ENCODE measurements at regions not wholly inside any gene's neighbourhood (a gene's known extent, or its start where the extent isn't known, plus 50 kb on each side); places are given as distances from the start of the nearest gene placed in this dataset.

GRCh38 chr15:29208836-29209235, 60.8 kb downstream of the NSMCE3 start:
- Histone ChIP-seq H3K4me3 (no peak overlapping the region), H3K36me3 (ENCODE audit: control insufficient read depth in 4 of 4, insufficient read depth in 4 of 4, low read length in 4 of 4) (no peaks in the 10 kb centered on the region), H3K9me3 (ENCODE audit: control insufficient read depth in 4 of 4, insufficient read depth in 3 of 4, low read length in 3 of 4) (peaks cover 0 to 5% (median 0%) of the 10 kb centered on the region in 4 donors), H3K9ac (ENCODE audit: insufficient read depth in 1 of 2, low read length in 2 of 2) (no peak overlapping the region), H3K27me3 (ENCODE audit: control insufficient read depth in 3 of 3, insufficient read depth in 3 of 3, low read length in 2 of 3) (no peaks in the 10 kb centered on the region), H3K27ac (ENCODE audit: low read depth in 1 of 2, low read length in 1 of 2) (no peak overlapping the region), H3K4me1 (ENCODE audit: control insufficient read depth in 5 of 5, insufficient read depth in 5 of 5, low read length in 5 of 5) (peaks cover 0 to 12% (median 0%) of the 10 kb centered on the region in 5 donors)
- no peak for DNase-seq
- no peak for ATAC-seq (ENCODE audit: insufficient read depth, low FRiP score)
- TF ChIP-seq CTCF (IDR thresholded peaks at IDR 0.05; ENCODE audit: control extremely low read depth, extremely low read depth), result no peak
- WGBS, 2 donors, result 72 to 84% methylated on average over 4 of the region's 4 CpGs

- H3K4me1 ChIP-seq (ENCODE audit: control insufficient read depth in 5 of 5, insufficient read depth in 5 of 5, low read length in 5 of 5), result peaks cover 0 to 12% (median 0%) of the 10 kb centered on the region in 5 donors
- peaks cover 0 to 5% (median 0%) of the 10 kb centered on the region in 4 donors for H3K9me3 ChIP-seq (ENCODE audit: control insufficient read depth in 4 of 4, insufficient read depth in 3 of 4, low read length in 3 of 4)
- H3K9ac ChIP-seq (ENCODE audit: insufficient read depth in 1 of 2, low read length in 2 of 2), result no peak overlapping the region
- H3K27me3 ChIP-seq (ENCODE audit: control insufficient read depth in 3 of 3, insufficient read depth in 3 of 3, low read length in 2 of 3), result no peaks in the 10 kb centered on the region
- no peak overlapping the region for H3K4me3 ChIP-seq
- TF ChIP-seq CTCF (IDR thresholded peaks at IDR 0.05; ENCODE audit: control extremely low read depth, extremely low read depth), result no peak
- 22 to 40% methylated on average over 5 of the region's 5 CpGs for WGBS, 2 donors
- no peak overlapping the region for H3K27ac ChIP-seq (ENCODE audit: low read depth in 1 of 2, low read length in 1 of 2)
- no peaks in the 10 kb centered on the region for H3K36me3 ChIP-seq (ENCODE audit: control insufficient read depth in 4 of 4, insufficient read depth in 4 of 4, low read length in 4 of 4)
- ATAC-seq (ENCODE audit: insufficient read depth, low FRiP score) (no peak), DNase-seq (peak; percentile 50 to 72 (median 57))
Observed at GRCh38 chr15:29208352-29208751, 61.3 kb downstream of the NSMCE3 start.

- 72 to 76% methylated on average over 5 of the region's 5 CpGs for WGBS, 2 donors
- no peaks in the 10 kb centered on the region for H3K27me3 ChIP-seq (ENCODE audit: control insufficient read depth in 3 of 3, insufficient read depth in 3 of 3, low read length in 2 of 3)
- H3K4me1 ChIP-seq (ENCODE audit: control insufficient read depth in 5 of 5, insufficient read depth in 5 of 5, low read length in 5 of 5), result peaks cover 0 to 12% (median 0%) of the 10 kb centered on the region in 5 donors
- TF ChIP-seq CTCF (IDR thresholded peaks at IDR 0.05; ENCODE audit: control extremely low read depth, extremely low read depth), result no peak
- peaks cover 0 to 5% (median 0%) of the 10 kb centered on the region in 4 donors for H3K9me3 ChIP-seq (ENCODE audit: control insufficient read depth in 4 of 4, insufficient read depth in 3 of 4, low read length in 3 of 4)
- no peak overlapping the region for H3K27ac ChIP-seq (ENCODE audit: low read depth in 1 of 2, low read length in 1 of 2)
- H3K36me3 ChIP-seq (ENCODE audit: control insufficient read depth in 4 of 4, insufficient read depth in 4 of 4, low read length in 4 of 4), result no peaks in the 10 kb centered on the region
- no peak overlapping the region for H3K4me3 ChIP-seq
- H3K9ac ChIP-seq (ENCODE audit: insufficient read depth in 1 of 2, low read length in 2 of 2), result no peak overlapping the region
- ATAC-seq (ENCODE audit: insufficient read depth, low FRiP score) (no peak), DNase-seq (no peak)
Observed at GRCh38 chr15:29207758-29208108, 61.9 kb downstream of the NSMCE3 start.

Data from lung (tissue), 11 donors.